Activated CD8-positive, alpha-beta T cell treated with anti-CD3 and anti-CD28 coated beads for 36 hours (primary cell): ENCODE measurements at regions not wholly inside any gene's neighbourhood (a gene's known extent, or its start where the extent isn't known, plus 50 kb on each side); places are given as distances from the start of the nearest gene placed in this dataset.

Experiments
- ATAC-seq: fragments of 200-7000 bp; cut with Tn5 transposase; one replicate; pipeline ENCODE4 v1.10.0; 2021; ENCODE audit warnings: mild to moderate bottlenecking, moderate library complexity
- CTCF ChIA-PET: fragments of 350-600 bp; sonication (Branson Sonifier 250); formaldehyde crosslinking; loops from one replicate; lab custom pipeline; 2021; ENCODE audit warnings: antibody characterized with exemption; lab: Charles Lee
- POLR2A ChIA-PET: fragments of 350-600 bp; sonication (Branson Sonifier 250); formaldehyde crosslinking; loops from one replicate; lab custom pipeline; 2021; ENCODE audit warnings: antibody characterized with exemption; lab: Charles Lee
- DNase-seq: peaks from one replicate; pipeline ENCODE4 v3.0.0-alpha.2; 2020
- H3K27ac Mint-ChIP-seq: one replicate; pipeline ENCODE4 v1.8.0; 2021; ENCODE audit warnings: mild to moderate bottlenecking, mixed read lengths
- H3K27me3 Mint-ChIP-seq: one replicate; pipeline ENCODE4 v1.8.0; 2021; ENCODE audit warnings: mixed read lengths
- H3K36me3 Mint-ChIP-seq: one replicate; pipeline ENCODE4 v1.8.0; 2021; ENCODE audit warnings: low read depth, mixed read lengths
- H3K4me1 Mint-ChIP-seq: one replicate; pipeline ENCODE4 v1.8.0; 2021; ENCODE audit warnings: low read depth, mixed read lengths
- H3K4me3 Mint-ChIP-seq: one replicate; pipeline ENCODE4 v1.8.0; 2021; ENCODE audit warnings: mild to moderate bottlenecking, moderate library complexity, mixed read lengths
- H3K9me3 Mint-ChIP-seq: one replicate; pipeline ENCODE4 v1.8.0; 2021; ENCODE audit warnings: mixed read lengths
- intact Hi-C: fragments of 100-400 bp; cut with micrococcal nuclease; formaldehyde crosslinking; loops from one replicate; pipeline ENCODE4 v1.10.0; 2022
- TF ChIP-seq, protein P1 (sequence below): fragments of 200-600 bp; IDR thresholded peaks from one replicate; pipeline ENCODE4 v1.8.0; 2022; ENCODE audit warnings: antibody characterized with exemption, mild to moderate bottlenecking

DNA sequence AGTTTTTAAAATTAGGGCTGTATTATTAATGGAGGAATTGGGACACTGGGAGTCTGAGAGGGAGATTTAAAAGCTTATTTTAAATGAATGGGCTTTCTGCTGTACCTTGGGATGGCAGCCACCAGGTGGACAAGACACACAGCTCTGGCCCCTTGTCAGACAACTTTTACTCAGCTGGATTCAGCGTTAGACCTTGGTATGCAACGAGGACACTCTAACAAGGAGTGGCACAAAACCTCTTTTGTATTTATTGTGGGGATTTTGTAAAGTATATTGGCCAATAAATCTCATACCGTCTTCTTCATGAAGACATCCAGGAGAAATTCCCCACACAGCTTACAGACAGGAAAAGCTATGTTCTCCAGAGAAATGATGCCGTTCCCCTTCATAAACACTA lies 105.7 kb downstream of the LCA5 start:
- POLR2A ChIA-PET, result no interaction called here
- ATAC-seq (no peak), DNase-seq (no peak)
- H3K36me3 Mint-ChIP-seq, result no peaks in the 10 kb centered on the region
- H3K4me1 Mint-ChIP-seq, result no peaks in the 10 kb centered on the region
- no peaks in the 10 kb centered on the region for H3K9me3 Mint-ChIP-seq
- H3K4me3 Mint-ChIP-seq, result no peak overlapping the region
- TF ChIP-seq, protein P1, sequence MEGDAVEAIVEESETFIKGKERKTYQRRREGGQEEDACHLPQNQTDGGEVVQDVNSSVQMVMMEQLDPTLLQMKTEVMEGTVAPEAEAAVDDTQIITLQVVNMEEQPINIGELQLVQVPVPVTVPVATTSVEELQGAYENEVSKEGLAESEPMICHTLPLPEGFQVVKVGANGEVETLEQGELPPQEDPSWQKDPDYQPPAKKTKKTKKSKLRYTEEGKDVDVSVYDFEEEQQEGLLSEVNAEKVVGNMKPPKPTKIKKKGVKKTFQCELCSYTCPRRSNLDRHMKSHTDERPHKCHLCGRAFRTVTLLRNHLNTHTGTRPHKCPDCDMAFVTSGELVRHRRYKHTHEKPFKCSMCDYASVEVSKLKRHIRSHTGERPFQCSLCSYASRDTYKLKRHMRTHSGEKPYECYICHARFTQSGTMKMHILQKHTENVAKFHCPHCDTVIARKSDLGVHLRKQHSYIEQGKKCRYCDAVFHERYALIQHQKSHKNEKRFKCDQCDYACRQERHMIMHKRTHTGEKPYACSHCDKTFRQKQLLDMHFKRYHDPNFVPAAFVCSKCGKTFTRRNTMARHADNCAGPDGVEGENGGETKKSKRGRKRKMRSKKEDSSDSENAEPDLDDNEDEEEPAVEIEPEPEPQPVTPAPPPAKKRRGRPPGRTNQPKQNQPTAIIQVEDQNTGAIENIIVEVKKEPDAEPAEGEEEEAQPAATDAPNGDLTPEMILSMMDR, result no peak
- H3K27ac Mint-ChIP-seq, result no peak overlapping the region
- intact Hi-C loops, result no loop called here
- no peaks in the 10 kb centered on the region for H3K27me3 Mint-ChIP-seq
- CTCF ChIA-PET, result no interaction called here

GRCh38 chr6:79430913-79431536 lies 106.2 kb downstream of the LCA5 start:
- Mint-ChIP-seq H3K36me3 (no peaks in the 10 kb centered on the region), H3K4me3 (no peak overlapping the region), H3K27ac (no peak overlapping the region), H3K27me3 (no peaks in the 10 kb centered on the region), H3K9me3 (no peaks in the 10 kb centered on the region), H3K4me1 (no peaks in the 10 kb centered on the region)
- DNase-seq (no peak), ATAC-seq (no peak)
- ChIA-PET POLR2A (no interaction called here), CTCF (no interaction called here)
- TF ChIP-seq, protein P1, result no peak
- intact Hi-C loops, result no loop called here

DNA sequence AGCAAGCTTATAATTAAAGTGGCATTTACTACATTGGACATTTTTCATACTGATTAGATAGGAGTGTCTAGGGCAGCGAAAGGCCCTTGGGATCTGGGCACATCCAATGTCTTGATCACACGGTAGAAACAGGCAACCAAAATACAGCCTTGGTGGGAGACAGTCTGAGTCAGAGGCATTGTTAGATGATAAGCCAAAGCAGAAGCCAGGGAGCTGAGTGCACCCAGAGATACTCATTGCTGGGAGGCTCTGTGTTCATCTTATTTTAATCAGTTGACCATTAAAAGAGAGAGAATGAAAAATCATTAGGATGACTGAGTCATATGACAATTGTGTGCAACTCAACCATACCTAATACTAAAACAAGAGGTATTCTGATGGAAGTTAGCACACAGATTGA lies 109.5 kb downstream of the LCA5 start:
- H3K36me3 Mint-ChIP-seq, result no peaks in the 10 kb centered on the region
- no peaks in the 10 kb centered on the region for H3K4me1 Mint-ChIP-seq
- ChIA-PET CTCF (no interaction called here), POLR2A (interaction anchor here (0.6 kb wide), 1 partner anchor 8 kb away, joined by 3 read pairs; no protein-coding TSS in a partner anchor)
- TF ChIP-seq, protein P1, result no peak
- no peaks in the 10 kb centered on the region for H3K27me3 Mint-ChIP-seq
- no peak overlapping the region for H3K27ac Mint-ChIP-seq
- DNase-seq (no peak), ATAC-seq (no peak)
- intact Hi-C loops, result no loop called here
- H3K4me3 Mint-ChIP-seq, result no peak overlapping the region
- no peaks in the 10 kb centered on the region for H3K9me3 Mint-ChIP-seq

DNA sequence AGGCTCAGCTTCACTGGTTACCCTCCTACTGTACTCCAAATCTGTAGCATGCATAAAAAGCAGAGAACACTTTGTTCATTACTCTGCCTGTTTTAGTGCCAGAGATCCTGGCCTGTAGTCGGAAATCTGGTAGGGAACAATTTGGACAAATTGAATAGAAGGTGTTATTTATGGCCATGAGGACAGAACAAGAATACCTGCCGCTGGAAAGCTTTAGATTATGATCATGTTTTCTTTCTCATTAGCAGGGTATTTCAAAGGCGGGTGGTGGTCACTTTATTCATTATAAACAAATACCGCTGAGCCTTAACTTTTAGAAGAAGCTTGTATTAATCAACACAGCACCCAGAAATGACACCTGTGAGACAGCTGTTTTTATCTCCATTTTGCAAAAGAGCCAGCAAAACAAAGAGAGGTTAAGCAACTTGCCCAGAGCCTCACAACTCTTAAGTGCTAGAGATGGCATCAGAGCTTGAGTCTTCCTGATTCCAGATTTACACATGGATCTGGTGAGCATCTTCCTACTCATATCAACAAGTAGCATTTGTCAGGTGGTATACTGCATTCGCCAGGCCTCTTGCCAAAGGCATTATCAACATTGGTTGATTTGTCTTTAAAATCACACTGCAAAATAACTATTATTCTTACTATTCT lies 110.5 kb downstream of the LCA5 start:
- CTCF ChIA-PET, result no interaction called here
- intact Hi-C loops, result no loop called here
- no peaks in the 10 kb centered on the region for H3K9me3 Mint-ChIP-seq
- H3K27me3 Mint-ChIP-seq, result no peaks in the 10 kb centered on the region
- ATAC-seq (no peak), DNase-seq (no peak)
- no peak overlapping the region for H3K4me3 Mint-ChIP-seq
- POLR2A ChIA-PET, result interaction anchor here (0.5 to 0.6 kb wide), 2 partner anchors 8 to 9 kb away, joined by 3 read pairs; no protein-coding TSS in a partner anchor
- TF ChIP-seq, protein P1, result no peak
- no peaks in the 10 kb centered on the region for H3K36me3 Mint-ChIP-seq
- no peak overlapping the region for H3K27ac Mint-ChIP-seq
- no peaks in the 10 kb centered on the region for H3K4me1 Mint-ChIP-seq

- ChIA-PET POLR2A (no interaction called here), CTCF (no interaction called here)
- Mint-ChIP-seq H3K27ac (no peak overlapping the region), H3K4me1 (no peaks in the 10 kb centered on the region), H3K27me3 (no peaks in the 10 kb centered on the region), H3K4me3 (no peak overlapping the region), H3K36me3 (no peaks in the 10 kb centered on the region), H3K9me3 (no peaks in the 10 kb centered on the region)
- ATAC-seq (no peak), DNase-seq (no peak)
- TF ChIP-seq, protein P1, result no peak
- intact Hi-C loops, result no loop called here
Measured at GRCh38 chr6:79425589-79426311, 111.5 kb downstream of the LCA5 start.
